GM19023 (cell line): ENCODE measurements at regions not wholly inside any gene's neighbourhood (a gene's known extent, or its start where the extent isn't known, plus 50 kb on each side); places are given as distances from the start of the nearest gene placed in this dataset.

ENCODE experiments used
- ATAC-seq: cut with Tn5 transposase; IDR thresholded peaks from one replicate; pipeline ENCODE4 v1.9.1; 2021; ENCODE audit warnings: mild to moderate bottlenecking, moderate library complexity; ENCODE audit not compliant: unreplicated experiment

GRCh38 chr11:88405853-88406252 lies 68.3 kb upstream of the CTSC start:
- no peak for ATAC-seq

DNA sequence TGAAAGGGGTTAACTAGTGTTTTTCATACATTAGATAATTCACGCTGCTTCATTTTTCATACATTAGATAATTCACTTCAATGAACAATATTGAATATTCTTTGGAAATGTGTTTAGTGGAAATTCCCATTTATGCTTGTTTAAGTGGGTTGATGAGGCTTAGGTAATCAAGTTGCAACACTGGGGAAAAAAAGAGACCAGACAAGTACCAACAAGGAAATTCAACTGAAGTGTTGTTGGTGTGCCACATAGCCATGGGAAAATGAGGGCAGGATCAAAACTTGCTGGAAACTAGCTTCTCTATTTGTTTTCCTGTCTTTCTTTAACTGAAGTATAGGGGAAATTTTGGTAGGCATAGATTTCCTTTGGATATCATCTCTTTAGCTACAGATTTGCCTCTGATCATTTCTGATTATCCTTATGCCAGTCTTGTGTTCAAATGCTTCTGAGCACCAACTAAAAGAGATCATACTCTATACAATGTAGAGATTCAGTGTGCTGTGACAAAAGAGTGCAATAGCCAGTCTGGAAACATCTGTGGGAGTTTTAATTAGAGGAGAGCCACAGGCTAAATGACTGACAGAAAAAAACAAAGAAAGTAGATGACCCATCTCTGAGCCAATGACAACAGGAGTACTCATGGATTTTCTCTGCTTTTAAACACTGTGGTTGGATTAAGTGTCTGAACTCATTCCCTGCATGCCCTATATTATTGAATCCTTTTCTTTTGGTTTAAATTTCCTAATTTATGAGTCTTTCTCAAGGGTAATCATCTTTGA lies 67.6 kb upstream of the CTSC start:
- no peak for ATAC-seq

DNA sequence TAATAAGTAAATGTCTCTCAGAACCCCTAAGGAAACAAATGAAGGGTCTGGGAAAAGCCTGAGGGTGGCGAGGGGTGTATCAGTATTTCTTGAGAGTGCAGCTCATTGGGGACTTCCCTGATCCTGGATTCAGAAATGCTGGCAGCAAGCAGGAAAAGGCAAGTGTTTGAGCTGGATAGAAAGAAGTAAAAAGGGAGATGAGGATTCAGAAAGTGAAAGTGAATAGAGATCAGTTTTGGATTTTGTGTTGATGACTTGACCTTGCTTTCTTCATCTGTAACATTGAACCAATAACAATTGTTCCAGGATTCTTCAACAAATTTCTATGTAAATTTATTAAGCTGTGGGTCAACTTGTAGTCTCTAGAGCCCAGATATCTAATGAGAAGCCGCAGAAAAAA lies 66.9 kb upstream of the CTSC start:
- ATAC-seq: no peak

DNA sequence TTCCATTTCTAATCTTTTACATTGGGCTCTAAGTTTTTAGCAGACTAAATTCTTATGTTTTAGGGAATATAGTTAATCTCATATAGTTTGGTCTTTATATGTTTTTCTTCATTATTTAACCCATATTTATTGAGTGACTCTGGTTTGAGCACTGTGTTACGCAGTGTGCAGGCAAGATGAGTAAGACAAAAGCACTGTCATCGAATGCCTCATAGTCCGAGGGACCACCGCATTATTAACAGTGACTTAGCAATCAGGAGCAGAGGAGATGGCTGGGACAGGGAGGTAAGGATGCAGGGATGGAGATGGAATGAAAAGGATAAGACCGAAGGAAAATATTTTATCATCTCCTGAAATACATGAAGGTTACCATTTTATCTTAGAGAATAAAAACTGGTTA lies 65.2 kb upstream of the CTSC start:
- ATAC-seq: no peak

GRCh38 chr11:88402192-88402715 lies 64.7 kb upstream of the CTSC start:
- ATAC-seq: no peak

DNA sequence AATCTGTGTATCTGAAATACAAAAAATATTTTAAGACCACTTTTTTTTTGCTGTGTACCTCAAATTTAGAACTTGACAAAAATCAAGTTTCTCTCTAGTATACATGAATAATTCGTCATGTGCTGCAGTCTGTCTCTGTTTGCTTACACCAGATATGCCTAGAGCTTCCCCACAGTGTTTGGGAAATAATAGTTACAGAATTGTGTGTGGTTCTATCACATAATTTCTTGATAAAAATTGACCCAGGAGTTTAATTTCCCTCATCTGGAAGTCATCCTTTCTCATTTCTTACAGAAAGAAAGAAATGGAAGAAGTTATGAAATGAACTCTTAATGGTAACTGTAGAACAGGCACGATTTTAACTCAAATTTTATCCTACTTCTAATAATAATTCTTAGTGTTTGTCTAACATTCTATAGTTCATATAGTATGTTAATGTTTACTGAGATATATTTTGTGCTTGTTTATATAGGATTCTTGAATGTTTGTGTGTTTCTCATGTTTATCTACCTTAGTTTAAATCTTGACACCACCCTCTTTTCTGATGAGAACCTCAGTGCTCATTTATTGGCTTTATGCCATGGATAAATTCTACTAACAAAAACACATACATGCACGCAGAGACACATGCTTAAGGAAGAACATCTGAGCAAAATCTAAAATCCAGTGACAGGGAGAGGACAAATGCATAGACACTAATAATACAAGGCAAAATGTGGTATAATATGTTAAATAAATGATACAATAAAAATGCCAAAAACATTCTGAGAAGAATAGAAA lies 61.4 kb upstream of the CTSC start:
- ATAC-seq: no peak

DNA sequence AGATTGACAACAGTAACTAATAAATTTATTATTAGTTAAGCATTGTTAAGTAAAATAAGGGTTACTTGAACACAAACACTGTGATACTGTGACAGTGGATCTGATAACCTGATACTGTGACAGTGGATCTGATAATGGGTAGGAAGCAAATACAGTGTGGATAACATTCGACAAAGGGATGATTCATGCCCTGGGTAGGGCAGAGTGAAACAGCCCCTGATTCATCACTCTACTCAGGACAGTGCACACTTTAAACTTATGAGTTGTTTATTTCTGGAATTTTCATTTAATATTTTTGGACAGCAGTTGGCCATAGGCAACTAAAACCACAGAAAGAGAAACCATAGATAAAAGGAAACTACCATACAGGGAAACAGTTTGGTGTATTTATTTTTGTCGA lies 60.8 kb upstream of the CTSC start:
- ATAC-seq: no peak

- no peak for ATAC-seq
Measured at GRCh38 chr11:88390254-88390653, 52.7 kb upstream of the CTSC start.

DNA sequence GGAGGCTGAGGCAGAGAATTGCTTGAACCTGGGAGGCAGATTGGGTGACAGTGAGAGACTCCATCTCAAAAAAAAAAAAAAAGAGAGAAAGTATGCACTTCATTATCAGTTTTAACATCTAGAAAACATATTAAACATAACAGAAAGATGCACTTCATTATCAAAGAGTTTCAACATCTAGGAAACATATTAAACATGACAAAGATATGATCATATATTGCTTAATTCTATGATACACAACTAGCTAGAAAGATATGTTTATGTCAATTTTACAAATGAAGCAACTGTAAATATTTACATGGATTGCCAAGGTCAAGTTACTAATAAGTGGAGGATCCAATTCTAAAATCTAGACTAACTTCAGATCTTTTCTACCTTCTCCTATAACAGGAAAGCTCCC lies 50.4 kb upstream of the CTSC start:
- no peak for ATAC-seq
